GM23248 (cell line): ENCODE measurements at regions not wholly inside any gene's neighbourhood (a gene's known extent, or its start where the extent isn't known, plus 50 kb on each side); places are given as distances from the start of the nearest gene placed in this dataset.

Experiments
- EZH2 ChIP-seq: fragments of 200-600 bp; sonication (generic); IDR thresholded peaks from 2 replicates; pipeline ENCODE4 v1.6.1; 2018; ENCODE audit warnings: antibody characterized with exemption, mild to moderate bottlenecking; ENCODE audit not compliant: insufficient read depth, poor library complexity, severe bottlenecking
- EZH2phosphoT487 ChIP-seq: fragments of 200-600 bp; sonication (generic); IDR thresholded peaks from 2 replicates; pipeline ENCODE4 v1.6.1; 2018; ENCODE audit warnings: antibody characterized with exemption, moderate library complexity, mild to moderate bottlenecking, low read depth; ENCODE audit not compliant: insufficient read depth

- TF ChIP-seq EZH2: no peak
- no peak for TF ChIP-seq EZH2phosphoT487
Observed at GRCh38 chr17:77088455-77089123, 52.2 kb upstream of the SEC14L1 start.
